Neuronal stem cell (in vitro differentiated cells): ENCODE measurements at regions not wholly inside any gene's neighbourhood (a gene's known extent, or its start where the extent isn't known, plus 50 kb on each side); places are given as distances from the start of the nearest gene placed in this dataset.

Experiments used
- DNase-seq: peaks from one replicate; pipeline ENCODE4 v3.0.0-alpha.2; 2013; ENCODE audit warnings: low spot score
- H2AFZ ChIP-seq: one replicate; pipeline ENCODE4 v1.6.1; 2013; ENCODE audit warnings: mild to moderate bottlenecking, low read length, inconsistent platforms
- H2AK5ac ChIP-seq: 2 replicates; pipeline ENCODE4 v1.6.1; 2013; ENCODE audit warnings: low read depth, mild to moderate bottlenecking, inconsistent platforms, low read length, moderate library complexity, mixed read lengths
- H2BK120ac ChIP-seq: 2 replicates; pipeline ENCODE4 v1.6.1; 2013; ENCODE audit warnings: low read depth, mild to moderate bottlenecking, inconsistent platforms, low read length, moderate library complexity, mixed read lengths
- H2BK12ac ChIP-seq: one replicate; pipeline ENCODE4 v1.6.1; 2013; ENCODE audit warnings: low read length, inconsistent platforms
- H2BK15ac ChIP-seq: 2 replicates; pipeline ENCODE4 v1.6.1; 2013; ENCODE audit warnings: mild to moderate bottlenecking, low read length, inconsistent platforms, mixed read lengths
- H2BK5ac ChIP-seq: one replicate; pipeline ENCODE4 v1.6.1; 2013; ENCODE audit warnings: inconsistent platforms, mild to moderate bottlenecking, low read length, moderate library complexity
- H3K14ac ChIP-seq: one replicate; pipeline ENCODE4 v1.6.1; 2013; ENCODE audit warnings: low read length, inconsistent platforms
- H3K18ac ChIP-seq: 2 replicates; pipeline ENCODE4 v1.6.1; 2013; ENCODE audit warnings: low read length, inconsistent platforms
- H3K23ac ChIP-seq: 2 replicates; pipeline ENCODE4 v1.6.1; 2013; ENCODE audit warnings: low read depth, mild to moderate bottlenecking, mixed read lengths, low read length, inconsistent platforms; ENCODE audit not compliant: poor library complexity
- H3K27ac ChIP-seq: replicated peaks from 3 replicates; pipeline ENCODE4 v1.5.1; 2013; ENCODE audit warnings: low read length, inconsistent platforms
- H3K27me3 ChIP-seq, 3 experiments: 2 replicates each; pipeline ENCODE4 v1.6.1; 2013; ENCODE audit warnings: low read length in 3 of 3, mild to moderate bottlenecking in 2 of 3, inconsistent platforms in 1 of 3, low read depth in 1 of 3, mixed read lengths in 1 of 3, moderate library complexity in 1 of 3; ENCODE audit not compliant: control insufficient read depth in 3 of 3, insufficient read depth in 3 of 3
- H3K36me3 ChIP-seq, 2 donors: replicated peaks in 1 of 2; 2 replicates each; pipeline ENCODE4 v1.6.1; 2013; ENCODE audit warnings: low read length in 2 of 2; ENCODE audit not compliant: control insufficient read depth in 2 of 2, insufficient read depth in 2 of 2
- H3K4ac ChIP-seq: 2 replicates; pipeline ENCODE4 v1.6.1; 2013; ENCODE audit warnings: inconsistent platforms, mild to moderate bottlenecking, low read length, moderate library complexity
- H3K4me1 ChIP-seq, 2 donors: 1 replicate in 1 of 2; 2 replicates in 1 of 2; pipeline ENCODE4 v1.6.1; 2013; ENCODE audit warnings: low read length in 2 of 2, low read depth in 1 of 2; ENCODE audit not compliant: control insufficient read depth in 2 of 2, insufficient read depth in 1 of 2
- H3K4me2 ChIP-seq: one replicate; pipeline ENCODE4 v1.6.1; 2013; ENCODE audit warnings: mild to moderate bottlenecking, low read length, inconsistent platforms; ENCODE audit not compliant: insufficient read depth, poor library complexity, severe bottlenecking
- H3K4me3 ChIP-seq, 2 donors: 2 replicates each; pipeline ENCODE4 v1.5.1; 2013; ENCODE audit warnings: low read length in 2 of 2, mild to moderate bottlenecking in 2 of 2, inconsistent platforms in 1 of 2, moderate library complexity in 1 of 2
- H3K79me1 ChIP-seq: one replicate; pipeline ENCODE4 v1.6.1; 2013; ENCODE audit warnings: low read depth, mild to moderate bottlenecking, inconsistent platforms, low read length, moderate library complexity
- H3K9ac ChIP-seq: one replicate; pipeline ENCODE4 v1.6.1; 2013; ENCODE audit warnings: mild to moderate bottlenecking, low read depth, low read length, inconsistent platforms; ENCODE audit not compliant: poor library complexity
- H3K9me3 ChIP-seq, 2 donors: replicated peaks in 1 of 2; 2 replicates each; pipeline versions ENCODE3 to v1.6.1; 2013; ENCODE audit warnings: low read length in 2 of 2, mild to moderate bottlenecking in 2 of 2, inconsistent platforms in 1 of 2, low read depth in 1 of 2, mixed read lengths in 1 of 2, moderate library complexity in 1 of 2; ENCODE audit not compliant: control insufficient read depth in 2 of 2, insufficient read depth in 1 of 2
- H4K8ac ChIP-seq: one replicate; pipeline ENCODE4 v1.6.1; 2013; ENCODE audit warnings: low read depth, mild to moderate bottlenecking, inconsistent platforms, low read length, moderate library complexity
- H4K91ac ChIP-seq: one replicate; pipeline ENCODE4 v1.6.1; 2013; ENCODE audit warnings: low read length, low read depth, mild to moderate bottlenecking, inconsistent platforms; ENCODE audit not compliant: poor library complexity
- WGBS, 2 donors: extraction: QIAGEN DNeasy Blood & Tissue Kit; methylation state at CpG; one replicate each; pipeline ENCODE4 v1.1.7; 2013; ENCODE audit warnings: missing lambda C conversion rate in 2 of 2, mixed read lengths in 1 of 2; ENCODE audit not compliant: insufficient read length in 2 of 2, insufficient replicate concordance in 1 of 2; ENCODE audit errors: extremely low coverage in 2 of 2; 5-methylcytosine and 5-hydroxymethylcytosine counted together

DNA sequence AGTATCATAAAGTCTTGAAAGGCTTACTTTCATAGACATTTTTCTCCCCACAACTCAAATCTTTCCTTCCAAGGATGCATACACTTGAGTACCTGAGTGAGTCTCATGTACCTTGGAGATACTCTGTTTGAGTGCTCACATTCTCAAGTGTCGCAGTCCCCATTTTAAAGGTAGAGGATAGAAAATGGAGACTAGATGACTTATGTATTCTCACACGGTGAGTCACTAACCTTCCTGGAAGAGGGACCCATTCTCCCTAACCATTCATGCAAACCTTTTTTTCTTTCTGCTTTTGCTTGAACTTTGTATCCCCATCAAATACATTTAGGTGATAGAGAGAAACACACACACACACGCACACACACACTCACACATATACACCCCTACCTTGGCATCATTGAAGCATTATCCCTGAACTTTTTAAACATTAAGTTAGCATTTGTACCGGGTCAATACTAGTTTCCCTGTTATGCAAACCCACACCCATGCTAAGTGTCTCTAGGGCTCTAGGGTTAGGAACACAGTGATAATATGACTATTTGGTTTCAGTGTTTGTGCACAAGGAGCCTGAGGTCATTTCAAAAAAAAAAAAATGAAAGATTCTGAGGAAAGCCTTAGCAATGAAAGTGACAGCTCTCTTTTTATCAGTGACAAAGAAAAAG is 236.2 kb downstream of the IKZF2 start:
- Histone ChIP-seq H3K79me1 (no peaks in the 10 kb centered on the region), H3K27ac (no peak overlapping the region), H2BK120ac (no peak overlapping the region), H3K4me3 (no peak overlapping the region), H3K4ac (no peak overlapping the region), H3K4me2 (no peak overlapping the region), H3K36me3 (no peaks in the 10 kb centered on the region), H2AK5ac (no peak overlapping the region), H2AFZ (no peak overlapping the region), H3K9ac (no peak overlapping the region), H4K91ac (no peak overlapping the region), H3K4me1 (peaks cover 2 to 4% of the 10 kb centered on the region in 2 donors), H2BK15ac (no peak overlapping the region), H2BK12ac (no peak overlapping the region), H3K9me3 (no peaks in the 10 kb centered on the region), H3K14ac (no peak overlapping the region), H3K27me3 (no peaks in the 10 kb centered on the region), H3K23ac (no peak overlapping the region), H3K18ac (no peak overlapping the region), H2BK5ac (no peak overlapping the region), H4K8ac (no peak overlapping the region)
- DNase-seq = no peak
- no CpG with 5 or more reads among the region's 4 CpGs for WGBS, 2 donors

DNA sequence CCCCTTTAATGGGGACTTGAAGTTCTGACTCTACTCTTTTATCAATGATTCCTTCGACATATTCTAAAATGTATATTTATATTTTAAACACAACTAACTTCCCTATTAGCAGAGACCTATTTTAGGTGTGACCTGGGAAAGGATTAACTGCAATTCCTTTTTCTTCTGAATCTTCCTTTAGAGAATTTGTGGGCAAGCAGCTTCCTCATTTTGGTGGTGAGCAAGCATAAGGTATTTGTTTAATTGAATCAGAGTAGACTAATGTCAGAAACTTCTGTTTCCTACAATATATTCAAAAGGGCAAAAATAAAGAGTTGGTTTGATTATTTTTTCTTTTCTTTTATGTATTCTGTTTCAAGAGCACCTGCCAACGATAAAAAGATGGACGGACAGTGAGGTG is 237.0 kb downstream of the IKZF2 start:
- Histone ChIP-seq H4K8ac (no peak overlapping the region), H3K27me3 (no peaks in the 10 kb centered on the region), H3K4ac (no peak overlapping the region), H3K36me3 (no peaks in the 10 kb centered on the region), H3K79me1 (no peaks in the 10 kb centered on the region), H3K4me3 (no peak overlapping the region), H2AFZ (no peak overlapping the region), H3K9ac (no peak overlapping the region), H3K9me3 (no peaks in the 10 kb centered on the region), H2BK12ac (no peak overlapping the region), H4K91ac (no peak overlapping the region), H3K14ac (no peak overlapping the region), H3K18ac (no peak overlapping the region), H3K4me2 (no peak overlapping the region), H2BK5ac (no peak overlapping the region), H3K23ac (no peak overlapping the region), H2BK15ac (no peak overlapping the region), H2BK120ac (no peak overlapping the region), H2AK5ac (no peak overlapping the region), H3K27ac (no peak overlapping the region), H3K4me1 (peaks cover 2 to 4% of the 10 kb centered on the region in 2 donors)
- no peak for DNase-seq
- no CpG with 5 or more reads among the region's 3 CpGs for WGBS, 2 donors

DNA sequence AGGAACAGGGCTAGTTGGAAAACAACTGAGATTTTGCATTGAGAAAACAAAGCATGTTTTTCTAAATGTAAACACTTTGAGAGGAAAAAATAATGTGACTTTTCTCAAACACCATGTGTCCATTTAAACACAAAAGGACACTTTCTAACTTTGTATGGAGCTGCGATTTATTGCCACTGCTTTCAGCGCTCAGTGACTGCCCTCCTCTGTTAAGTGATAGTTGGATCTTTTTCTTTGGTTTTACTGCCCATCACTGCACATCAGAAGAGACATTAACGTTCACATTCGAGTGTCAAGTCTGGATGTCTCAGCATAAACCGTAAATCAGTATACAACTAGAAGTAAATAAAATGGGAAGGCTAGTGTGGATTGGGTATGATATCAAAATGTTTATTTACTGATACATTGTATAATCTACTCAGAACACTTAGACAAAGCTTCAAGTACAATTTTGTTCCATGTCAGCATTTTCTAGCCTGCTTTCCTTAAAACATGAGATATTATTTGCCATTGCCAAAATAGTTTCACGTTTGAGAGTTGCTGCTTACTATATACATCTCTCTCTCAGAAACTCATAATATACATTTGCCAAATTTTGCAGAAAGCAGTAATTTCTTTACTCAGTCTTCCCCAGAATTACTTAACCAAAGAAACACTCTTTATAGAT is 237.6 kb downstream of the IKZF2 start:
- Histone ChIP-seq H2AK5ac (no peak overlapping the region), H4K91ac (no peak overlapping the region), H2BK5ac (no peak overlapping the region), H3K14ac (no peak overlapping the region), H3K9ac (no peak overlapping the region), H3K4me2 (no peak overlapping the region), H3K79me1 (no peaks in the 10 kb centered on the region), H2AFZ (no peak overlapping the region), H2BK15ac (no peak overlapping the region), H3K9me3 (no peaks in the 10 kb centered on the region), H3K27ac (no peak overlapping the region), H4K8ac (no peak overlapping the region), H3K36me3 (no peaks in the 10 kb centered on the region), H3K4me3 (no peak overlapping the region), H3K4me1 (peaks cover 2% of the 10 kb centered on the region in 2 donors), H2BK120ac (no peak overlapping the region), H3K27me3 (no peaks in the 10 kb centered on the region), H3K18ac (no peak overlapping the region), H3K4ac (no peak overlapping the region), H3K23ac (no peak overlapping the region), H2BK12ac (no peak overlapping the region)
- WGBS, 2 donors = no CpG with 5 or more reads among the region's 6 CpGs
- DNase-seq = no peak

DNA sequence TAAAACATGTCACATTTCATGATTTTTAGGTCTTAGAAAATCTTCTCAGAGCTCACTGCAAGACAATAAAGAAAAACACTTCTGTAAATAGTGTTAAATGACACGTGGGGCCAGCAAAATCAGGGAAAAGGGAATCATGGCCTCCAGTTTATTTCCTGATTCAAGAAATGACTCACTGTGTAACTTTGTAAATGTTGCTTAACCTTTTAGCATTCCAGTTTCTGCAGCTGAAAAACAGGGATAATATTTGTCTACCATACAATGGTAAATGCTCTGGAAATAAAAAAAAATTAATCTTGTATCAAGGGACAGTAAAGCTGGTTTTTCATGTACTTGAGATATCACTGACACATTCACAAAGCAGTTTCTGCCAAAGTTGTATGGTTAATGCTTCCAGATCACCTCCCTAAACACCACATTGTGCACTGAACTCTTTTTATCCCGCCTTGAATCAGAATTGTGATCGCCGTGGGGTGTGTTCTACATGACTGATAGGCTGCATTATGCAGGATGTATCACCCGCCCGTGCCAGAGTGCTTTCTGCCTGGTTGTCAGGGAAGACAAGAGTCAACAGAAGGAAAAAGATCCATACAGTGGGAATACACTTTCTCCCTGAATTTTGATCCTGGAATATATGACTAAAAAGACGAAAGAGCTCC is 238.8 kb downstream of the IKZF2 start:
- Histone ChIP-seq H2BK15ac (no peak overlapping the region), H2BK12ac (no peak overlapping the region), H3K4me1 (peaks cover 2% of the 10 kb centered on the region in 2 donors), H4K8ac (no peak overlapping the region), H3K36me3 (no peaks in the 10 kb centered on the region), H3K4me3 (no peak overlapping the region), H3K27ac (no peak overlapping the region), H2BK5ac (no peak overlapping the region), H2AFZ (peak overlapping the region; percentile 61), H3K9me3 (no peaks in the 10 kb centered on the region), H3K18ac (no peak overlapping the region), H3K4me2 (no peak overlapping the region), H3K14ac (no peak overlapping the region), H2AK5ac (no peak overlapping the region), H3K9ac (no peak overlapping the region), H3K27me3 (no peaks in the 10 kb centered on the region), H3K79me1 (no peaks in the 10 kb centered on the region), H4K91ac (no peak overlapping the region), H3K4ac (no peak overlapping the region), H3K23ac (no peak overlapping the region), H2BK120ac (no peak overlapping the region)
- DNase-seq = no peak
- WGBS, 2 donors = no CpG with 5 or more reads among the region's 7 CpGs
